ENCODE measurements at regions not wholly inside any gene's neighbourhood (a gene's known extent, or its start where the extent isn't known, plus 50 kb on each side); places are given as distances from the start of the nearest gene placed in this dataset.

DNA sequence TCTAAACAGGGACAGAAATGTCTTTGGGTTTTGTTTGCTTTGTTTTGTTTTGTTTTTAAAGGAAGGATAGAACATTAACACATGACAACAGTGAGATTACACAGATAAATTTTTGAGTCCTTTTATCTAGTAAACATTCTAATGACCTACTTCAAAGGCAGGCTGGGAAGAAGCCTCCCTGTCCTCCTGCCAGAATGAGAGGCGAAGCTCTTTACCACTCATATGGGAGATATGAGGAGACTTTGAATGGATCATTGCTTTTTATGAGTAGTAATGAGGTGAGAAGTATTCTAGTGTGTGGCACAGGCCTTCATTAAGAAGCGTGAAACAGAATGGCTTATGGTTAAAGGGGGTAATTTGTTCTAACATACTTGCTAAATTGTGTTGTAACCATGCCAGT, 172.0 kb downstream of the FBXO8 start:
- no peak for TF ChIP-seq CTCF (IDR thresholded peaks at IDR 0.05)
- no peak for TF ChIP-seq POLR2A (IDR thresholded peaks at IDR 0.05)
